Peyer's patch (tissue), 4 donors: ENCODE measurements at regions not wholly inside any gene's neighbourhood (a gene's known extent, or its start where the extent isn't known, plus 50 kb on each side); places are given as distances from the start of the nearest gene placed in this dataset.

Experiments used
- CTCF ChIP-seq, 6 experiments: fragments of 450-650 bp in 4 of 6; fragments of 200-600 bp in 2 of 6; sonication (generic) in 1 of 6; IDR thresholded peaks; one replicate each; pipeline ENCODE4 v1.5.1; 2017 to 2019; ENCODE audit warnings: antibody characterized with exemption in 6 of 6, mild to moderate bottlenecking in 3 of 6, moderate library complexity in 1 of 6
- POLR2A ChIP-seq, 2 donors: fragments of 450-650 bp; IDR thresholded peaks; one replicate each; pipeline ENCODE4 v1.5.1; 2017; ENCODE audit warnings: antibody characterized with exemption in 2 of 2, mild to moderate bottlenecking in 2 of 2, moderate library complexity in 2 of 2

- TF ChIP-seq CTCF (IDR thresholded peaks at IDR 0.05) (no peak), POLR2A (IDR thresholded peaks at IDR 0.05) (no peak)
Observed at GRCh38 chr9:29144476-29144875, 1571.2 kb upstream of the C9orf72 start.
